ENCODE measurements at regions not wholly inside any gene's neighbourhood (a gene's known extent, or its start where the extent isn't known, plus 50 kb on each side); places are given as distances from the start of the nearest gene placed in this dataset.

DNA sequence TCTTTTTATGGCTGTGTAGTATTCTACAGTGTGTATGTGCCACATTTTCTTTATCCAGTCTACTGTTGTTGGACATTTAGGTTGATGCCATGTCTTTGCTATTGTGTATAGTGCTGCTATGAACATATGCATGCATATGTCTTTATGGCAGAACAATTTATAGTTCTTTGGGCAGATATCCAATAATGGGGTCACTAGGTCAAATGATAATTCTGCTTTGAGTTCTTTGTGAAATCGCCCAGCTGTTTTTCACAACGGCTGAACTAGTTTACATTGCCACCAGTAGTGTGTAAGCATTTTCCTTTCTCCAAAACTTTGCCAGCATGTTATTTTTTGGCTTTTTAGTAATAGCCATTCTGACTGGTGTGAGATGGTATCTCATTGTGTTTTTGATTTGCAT, 214.8 kb upstream of the TMEM229A start:
- TF ChIP-seq HEY1 (CRISPR knock-in tag; IDR thresholded peaks at IDR 0.05; ENCODE audit: borderline replicate concordance) (no peak), ZKSCAN1 (IDR thresholded peaks at IDR 0.05; ENCODE audit: low read depth, low read length) (no peak), ELF2 (CRISPR knock-in tag; IDR thresholded peaks at IDR 0.05) (no peak), KLF1 (tag; IDR thresholded peaks at IDR 0.05) (no peak), SIN3B (IDR thresholded peaks at IDR 0.05; ENCODE audit: low read depth) (no peak), ETV6 (IDR thresholded peaks at IDR 0.05; ENCODE audit: borderline replicate concordance in 1 of 2, low read depth in 2 of 2, low read length in 1 of 2) (no peak), ETV6 (CRISPR knock-in tag; IDR thresholded peaks at IDR 0.05; ENCODE audit: borderline replicate concordance) (no peak), PPARD (CRISPR knock-in tag; IDR thresholded peaks at IDR 0.05) (no peak), BDP1 (IDR thresholded peaks at IDR 0.05; ENCODE audit: insufficient read depth, insufficient read length) (no peak), CBX8 (IDR thresholded peaks at IDR 0.05; ENCODE audit: borderline replicate concordance, extremely low read depth, low read depth, low read length, poor library complexity, severe bottlenecking) (no peak), BHLHE40 (IDR thresholded peaks at IDR 0.05; ENCODE audit: low read length) (no peak), GTF2F1 (IDR thresholded peaks at IDR 0.05; ENCODE audit: low read depth, low read length) (no peak)
- TF ChIP-seq, protein P1, sequence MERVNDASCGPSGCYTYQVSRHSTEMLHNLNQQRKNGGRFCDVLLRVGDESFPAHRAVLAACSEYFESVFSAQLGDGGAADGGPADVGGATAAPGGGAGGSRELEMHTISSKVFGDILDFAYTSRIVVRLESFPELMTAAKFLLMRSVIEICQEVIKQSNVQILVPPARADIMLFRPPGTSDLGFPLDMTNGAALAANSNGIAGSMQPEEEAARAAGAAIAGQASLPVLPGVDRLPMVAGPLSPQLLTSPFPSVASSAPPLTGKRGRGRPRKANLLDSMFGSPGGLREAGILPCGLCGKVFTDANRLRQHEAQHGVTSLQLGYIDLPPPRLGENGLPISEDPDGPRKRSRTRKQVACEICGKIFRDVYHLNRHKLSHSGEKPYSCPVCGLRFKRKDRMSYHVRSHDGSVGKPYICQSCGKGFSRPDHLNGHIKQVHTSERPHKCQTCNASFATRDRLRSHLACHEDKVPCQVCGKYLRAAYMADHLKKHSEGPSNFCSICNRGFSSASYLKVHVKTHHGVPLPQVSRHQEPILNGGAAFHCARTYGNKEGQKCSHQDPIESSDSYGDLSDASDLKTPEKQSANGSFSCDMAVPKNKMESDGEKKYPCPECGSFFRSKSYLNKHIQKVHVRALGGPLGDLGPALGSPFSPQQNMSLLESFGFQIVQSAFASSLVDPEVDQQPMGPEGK (CRISPR knock-in tag; IDR thresholded peaks at IDR 0.05; ENCODE audit: borderline replicate concordance): no peak
- TF ChIP-seq, protein P2, sequence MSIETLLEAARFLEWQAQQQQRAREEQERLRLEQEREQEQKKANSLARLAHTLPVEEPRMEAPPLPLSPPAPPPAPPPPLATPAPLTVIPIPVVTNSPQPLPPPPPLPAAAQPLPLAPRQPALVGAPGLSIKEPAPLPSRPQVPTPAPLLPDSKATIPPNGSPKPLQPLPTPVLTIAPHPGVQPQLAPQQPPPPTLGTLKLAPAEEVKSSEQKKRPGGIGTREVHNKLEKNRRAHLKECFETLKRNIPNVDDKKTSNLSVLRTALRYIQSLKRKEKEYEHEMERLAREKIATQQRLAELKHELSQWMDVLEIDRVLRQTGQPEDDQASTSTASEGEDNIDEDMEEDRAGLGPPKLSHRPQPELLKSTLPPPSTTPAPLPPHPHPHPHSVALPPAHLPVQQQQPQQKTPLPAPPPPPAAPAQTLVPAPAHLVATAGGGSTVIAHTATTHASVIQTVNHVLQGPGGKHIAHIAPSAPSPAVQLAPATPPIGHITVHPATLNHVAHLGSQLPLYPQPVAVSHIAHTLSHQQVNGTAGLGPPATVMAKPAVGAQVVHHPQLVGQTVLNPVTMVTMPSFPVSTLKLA (conservative IDR thresholded peaks at IDR 0.05): no peak
- TF ChIP-seq, protein P3, sequence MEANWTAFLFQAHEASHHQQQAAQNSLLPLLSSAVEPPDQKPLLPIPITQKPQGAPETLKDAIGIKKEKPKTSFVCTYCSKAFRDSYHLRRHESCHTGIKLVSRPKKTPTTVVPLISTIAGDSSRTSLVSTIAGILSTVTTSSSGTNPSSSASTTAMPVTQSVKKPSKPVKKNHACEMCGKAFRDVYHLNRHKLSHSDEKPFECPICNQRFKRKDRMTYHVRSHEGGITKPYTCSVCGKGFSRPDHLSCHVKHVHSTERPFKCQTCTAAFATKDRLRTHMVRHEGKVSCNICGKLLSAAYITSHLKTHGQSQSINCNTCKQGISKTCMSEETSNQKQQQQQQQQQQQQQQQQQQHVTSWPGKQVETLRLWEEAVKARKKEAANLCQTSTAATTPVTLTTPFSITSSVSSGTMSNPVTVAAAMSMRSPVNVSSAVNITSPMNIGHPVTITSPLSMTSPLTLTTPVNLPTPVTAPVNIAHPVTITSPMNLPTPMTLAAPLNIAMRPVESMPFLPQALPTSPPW (CRISPR knock-in tag; IDR thresholded peaks at IDR 0.05): no peak
- Histone ChIP-seq H3K9me3 (replicated peaks; ENCODE audit: control insufficient read depth, insufficient read depth, low read depth, low read length) (no peaks in the 10 kb centered on the region), H3K4me2 (ENCODE audit: insufficient read depth, low read length) (no peak overlapping the region), H3K27ac (ENCODE audit: extremely low read depth, low read depth, low read length) (no peak overlapping the region), H3K27me3 (ENCODE audit: control insufficient read depth in 2 of 2, insufficient read depth in 2 of 2, low read length in 2 of 2) (no peaks in the 10 kb centered on the region), H3K4me3 (no peak overlapping the region), H3K79me2 (ENCODE audit: control insufficient read depth, insufficient read depth, low read length) (no peaks in the 10 kb centered on the region), H3K4me1 (replicated peaks in 1 of 2; ENCODE audit: control insufficient read depth in 2 of 2, insufficient read depth in 2 of 2, low read length in 2 of 2) (no peaks in the 10 kb centered on the region), H2AFZ (ENCODE audit: low read depth, low read length) (no peak overlapping the region), H3K9ac (ENCODE audit: insufficient read depth in 1 of 2, low read depth in 2 of 2, low read length in 2 of 2) (no peak overlapping the region), H3K36me3 (ENCODE audit: control insufficient read depth, insufficient read depth, low read length) (no peaks in the 10 kb centered on the region), H3K9me1 (ENCODE audit: control insufficient read depth, insufficient read depth, low read length) (no peaks in the 10 kb centered on the region), H4K20me1 (replicated peaks; ENCODE audit: control insufficient read depth, insufficient read depth, low read length) (no peaks in the 10 kb centered on the region)
- ChIA-PET CTCF (ENCODE audit: low intra/inter-chr PET ratio) (no interaction called here), POLR2A (no interaction called here)
- no TSS peak for BruUV-seq (replicated peaks)
- in situ Hi-C loops (cut with MboI): no loop called here
- DNase-seq (ENCODE audit: extremely low read depth in 1 of 4, low spot score in 3 of 4) (no peak), ATAC-seq (no peak), FAIRE-seq (no peak)
- 0% methylated on average over 2 of the region's 2 CpGs for WGBS (ENCODE audit: insufficient coverage, low coverage, missing lambda C conversion rate)
- intact Hi-C loops (cut with micrococcal nuclease): no loop called here

Data from K562 (cell line).